GM10266 (cell line): ENCODE measurements at regions not wholly inside any gene's neighbourhood (a gene's known extent, or its start where the extent isn't known, plus 50 kb on each side); places are given as distances from the start of the nearest gene placed in this dataset.

Experiments
- DNase-seq: peaks from one replicate; pipeline ENCODE4 v3.0.0; 2012; ENCODE audit errors: extremely low spot score
- CTCF ChIP-seq: IDR thresholded peaks from 2 replicates; pipeline ENCODE4 v1.5.1; 2012; ENCODE audit warnings: mild to moderate bottlenecking, low read depth; ENCODE audit not compliant: control insufficient read depth, insufficient read depth; ENCODE audit errors: missing control alignments

- no peak for TF ChIP-seq CTCF
- no peak for DNase-seq
Measured at GRCh38 chr2:16246281-16246850, 306.0 kb downstream of the MYCN start.

GRCh38 chr2:16245481-16246054 is 305.2 kb downstream of the MYCN start:
- no peak for DNase-seq

GRCh38 chr2:16244966-16245320 is 304.6 kb downstream of the MYCN start:
- TF ChIP-seq CTCF: no peak
- DNase-seq: no peak

More at GRCh38 chr2:16245481-16246054, 305.2 kb downstream of the MYCN start:
- no peak for TF ChIP-seq CTCF

GRCh38 chr2:16244153-16244965 is 304.0 kb downstream of the MYCN start:
- DNase-seq: no peak
- TF ChIP-seq CTCF: no peak

GRCh38 chr2:16243411-16243996 is 303.2 kb downstream of the MYCN start:
- no peak for DNase-seq
- no peak for TF ChIP-seq CTCF

GRCh38 chr2:16242906-16243305 is 302.6 kb downstream of the MYCN start:
- DNase-seq: no peak

More at GRCh38 chr2:16242906-16243305, 302.6 kb downstream of the MYCN start:
- TF ChIP-seq CTCF: no peak
